ENCODE measurements at regions not wholly inside any gene's neighbourhood (a gene's known extent, or its start where the extent isn't known, plus 50 kb on each side); places are given as distances from the start of the nearest gene placed in this dataset.

GRCh38 chr5:2608391-2608790, 143.1 kb downstream of the IRX2 start:
- TF ChIP-seq, protein P1, sequence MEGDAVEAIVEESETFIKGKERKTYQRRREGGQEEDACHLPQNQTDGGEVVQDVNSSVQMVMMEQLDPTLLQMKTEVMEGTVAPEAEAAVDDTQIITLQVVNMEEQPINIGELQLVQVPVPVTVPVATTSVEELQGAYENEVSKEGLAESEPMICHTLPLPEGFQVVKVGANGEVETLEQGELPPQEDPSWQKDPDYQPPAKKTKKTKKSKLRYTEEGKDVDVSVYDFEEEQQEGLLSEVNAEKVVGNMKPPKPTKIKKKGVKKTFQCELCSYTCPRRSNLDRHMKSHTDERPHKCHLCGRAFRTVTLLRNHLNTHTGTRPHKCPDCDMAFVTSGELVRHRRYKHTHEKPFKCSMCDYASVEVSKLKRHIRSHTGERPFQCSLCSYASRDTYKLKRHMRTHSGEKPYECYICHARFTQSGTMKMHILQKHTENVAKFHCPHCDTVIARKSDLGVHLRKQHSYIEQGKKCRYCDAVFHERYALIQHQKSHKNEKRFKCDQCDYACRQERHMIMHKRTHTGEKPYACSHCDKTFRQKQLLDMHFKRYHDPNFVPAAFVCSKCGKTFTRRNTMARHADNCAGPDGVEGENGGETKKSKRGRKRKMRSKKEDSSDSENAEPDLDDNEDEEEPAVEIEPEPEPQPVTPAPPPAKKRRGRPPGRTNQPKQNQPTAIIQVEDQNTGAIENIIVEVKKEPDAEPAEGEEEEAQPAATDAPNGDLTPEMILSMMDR (IDR thresholded peaks at IDR 0.05; ENCODE audit: insufficient read depth, low read length, poor library complexity, severe bottlenecking) = no peak
- TF ChIP-seq EZH2phosphoT487 (conservative IDR thresholded peaks at IDR 0.05; ENCODE audit: low read length) = no peak
